ENCODE measurements at regions not wholly inside any gene's neighbourhood (a gene's known extent, or its start where the extent isn't known, plus 50 kb on each side); places are given as distances from the start of the nearest gene placed in this dataset.

DNA sequence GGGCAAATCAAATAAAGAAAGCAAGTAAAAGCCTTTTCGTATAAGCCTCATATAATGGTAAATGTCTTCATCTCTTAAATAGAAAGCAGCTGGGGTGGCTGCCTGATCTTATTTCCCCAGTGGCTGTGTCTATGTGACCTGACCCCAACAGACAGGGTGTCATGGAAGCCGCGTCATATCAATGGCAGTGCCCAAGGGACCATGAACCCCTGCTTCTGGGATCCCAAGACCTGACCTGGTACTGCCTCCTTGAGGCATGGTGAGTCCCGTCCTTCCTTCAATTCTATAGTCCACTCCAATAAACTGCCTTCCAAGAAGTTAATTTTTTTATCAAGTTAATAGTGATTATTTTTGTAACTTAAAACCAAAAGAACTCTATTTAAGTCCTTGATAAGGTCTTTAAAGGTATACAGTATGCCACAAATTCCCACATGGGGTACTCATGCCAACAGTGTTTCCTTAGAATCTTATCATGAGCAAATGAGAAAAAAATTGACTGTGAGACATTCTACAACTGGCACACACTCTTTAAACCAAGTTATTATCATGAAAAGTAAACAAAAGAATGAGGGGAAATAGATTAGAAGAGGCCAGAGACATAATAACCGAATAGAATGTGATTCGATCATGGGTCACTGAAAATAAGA, 104.6 kb downstream of the ADSS2 start (continued):
- TF ChIP-seq, protein P1, sequence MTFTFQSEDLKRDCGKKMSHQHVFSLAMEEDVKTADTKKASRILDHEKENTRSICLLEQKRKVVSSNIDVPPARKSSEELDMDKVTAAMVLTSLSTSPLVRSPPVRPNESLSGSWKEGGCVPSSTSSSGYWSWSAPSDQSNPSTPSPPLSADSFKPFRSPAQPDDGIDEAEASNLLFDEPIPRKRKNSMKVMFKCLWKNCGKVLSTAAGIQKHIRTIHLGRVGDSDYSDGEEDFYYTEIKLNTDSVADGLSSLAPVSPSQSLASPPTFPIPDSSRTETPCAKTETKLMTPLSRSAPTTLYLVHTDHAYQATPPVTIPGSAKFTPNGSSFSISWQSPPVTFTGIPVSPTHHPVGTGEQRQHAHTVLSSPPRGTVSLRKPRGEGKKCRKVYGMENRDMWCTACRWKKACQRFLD (tag by site-specific recombination; IDR thresholded peaks at IDR 0.05): no peak
- TF ChIP-seq ZNF658 (tag by site-specific recombination; IDR thresholded peaks at IDR 0.05) (no peak), ZEB2 (tag by site-specific recombination; IDR thresholded peaks at IDR 0.05) (0 out of 2 replicates have a peak, but pooled peaks have one; percentile 6), ZNF561 (tag by site-specific recombination; IDR thresholded peaks at IDR 0.05; ENCODE audit: borderline replicate concordance) (peak; percentile 31; the same call in 1 of the 2 replicates), ZNF24 (tag by site-specific recombination; IDR thresholded peaks at IDR 0.05) (no peak), ZFP69B (tag by site-specific recombination; IDR thresholded peaks at IDR 0.05) (no peak), ZNF350 (tag by site-specific recombination; IDR thresholded peaks at IDR 0.05) (no peak), KLF1 (tag by site-specific recombination; IDR thresholded peaks at IDR 0.05) (no peak)
- TF ChIP-seq, protein P2, sequence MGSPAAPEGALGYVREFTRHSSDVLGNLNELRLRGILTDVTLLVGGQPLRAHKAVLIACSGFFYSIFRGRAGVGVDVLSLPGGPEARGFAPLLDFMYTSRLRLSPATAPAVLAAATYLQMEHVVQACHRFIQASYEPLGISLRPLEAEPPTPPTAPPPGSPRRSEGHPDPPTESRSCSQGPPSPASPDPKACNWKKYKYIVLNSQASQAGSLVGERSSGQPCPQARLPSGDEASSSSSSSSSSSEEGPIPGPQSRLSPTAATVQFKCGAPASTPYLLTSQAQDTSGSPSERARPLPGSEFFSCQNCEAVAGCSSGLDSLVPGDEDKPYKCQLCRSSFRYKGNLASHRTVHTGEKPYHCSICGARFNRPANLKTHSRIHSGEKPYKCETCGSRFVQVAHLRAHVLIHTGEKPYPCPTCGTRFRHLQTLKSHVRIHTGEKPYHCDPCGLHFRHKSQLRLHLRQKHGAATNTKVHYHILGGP (tag by site-specific recombination; IDR thresholded peaks at IDR 0.05): no peak
- TF ChIP-seq, protein P3, sequence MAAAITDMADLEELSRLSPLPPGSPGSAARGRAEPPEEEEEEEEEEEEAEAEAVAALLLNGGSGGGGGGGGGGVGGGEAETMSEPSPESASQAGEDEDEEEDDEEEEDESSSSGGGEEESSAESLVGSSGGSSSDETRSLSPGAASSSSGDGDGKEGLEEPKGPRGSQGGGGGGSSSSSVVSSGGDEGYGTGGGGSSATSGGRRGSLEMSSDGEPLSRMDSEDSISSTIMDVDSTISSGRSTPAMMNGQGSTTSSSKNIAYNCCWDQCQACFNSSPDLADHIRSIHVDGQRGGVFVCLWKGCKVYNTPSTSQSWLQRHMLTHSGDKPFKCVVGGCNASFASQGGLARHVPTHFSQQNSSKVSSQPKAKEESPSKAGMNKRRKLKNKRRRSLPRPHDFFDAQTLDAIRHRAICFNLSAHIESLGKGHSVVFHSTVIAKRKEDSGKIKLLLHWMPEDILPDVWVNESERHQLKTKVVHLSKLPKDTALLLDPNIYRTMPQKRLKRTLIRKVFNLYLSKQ (tag by site-specific recombination; IDR thresholded peaks at IDR 0.05; ENCODE audit: borderline replicate concordance): no peak

DNA sequence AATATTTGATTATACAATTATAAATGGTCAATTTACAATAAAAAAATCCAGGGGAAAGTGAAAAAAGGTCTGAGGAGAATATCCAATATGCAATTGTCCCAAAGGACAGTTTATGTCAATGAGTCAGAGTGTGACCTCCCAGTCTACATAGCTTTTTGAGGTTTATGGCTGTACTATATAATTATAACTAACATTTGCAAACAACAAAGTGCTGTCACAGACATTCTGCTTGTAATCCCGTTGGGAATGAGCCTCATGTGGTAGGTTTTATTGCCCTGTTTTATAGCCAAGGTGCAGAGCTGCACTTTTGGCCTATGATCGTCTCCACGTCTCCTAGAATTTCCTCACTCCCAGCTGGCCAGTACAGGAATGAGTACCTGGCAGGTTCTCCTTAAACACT, 103.8 kb downstream of the ADSS2 start:
- POLR2A ChIA-PET: no interaction called here
- no peak overlapping the region for H3K4me3 ChIP-seq (ENCODE audit: low read depth, low read length)
- peaks cover 14% of the 10 kb centered on the region for H3K4me1 ChIP-seq (ENCODE audit: control insufficient read depth, insufficient read depth, low read length)
- no peaks in the 10 kb centered on the region for H3K9me3 ChIP-seq (ENCODE audit: control insufficient read depth, insufficient read depth, low read depth, low read length)
- no peak overlapping the region for H3K27ac ChIP-seq (ENCODE audit: extremely low read depth, low read depth, low read length)
- CTCF ChIA-PET: interaction anchor here (0.5 kb wide), 1 partner anchor 392 kb away, joined by 3 read pairs; no protein-coding TSS in a partner anchor
- H3K36me3 ChIP-seq (ENCODE audit: control insufficient read depth in 2 of 2, insufficient read depth in 1 of 2, low read length in 2 of 2): no peaks in the 10 kb centered on the region
- peak; percentile 90 for TF ChIP-seq KLF8 (tag by site-specific recombination; IDR thresholded peaks at IDR 0.05)
- TF ChIP-seq IKZF3 (tag by site-specific recombination; IDR thresholded peaks at IDR 0.05): peak; percentile 86
- TF ChIP-seq ZNF561 (tag by site-specific recombination; IDR thresholded peaks at IDR 0.05; ENCODE audit: borderline replicate concordance): peak; percentile 79
- TF ChIP-seq, protein P4, sequence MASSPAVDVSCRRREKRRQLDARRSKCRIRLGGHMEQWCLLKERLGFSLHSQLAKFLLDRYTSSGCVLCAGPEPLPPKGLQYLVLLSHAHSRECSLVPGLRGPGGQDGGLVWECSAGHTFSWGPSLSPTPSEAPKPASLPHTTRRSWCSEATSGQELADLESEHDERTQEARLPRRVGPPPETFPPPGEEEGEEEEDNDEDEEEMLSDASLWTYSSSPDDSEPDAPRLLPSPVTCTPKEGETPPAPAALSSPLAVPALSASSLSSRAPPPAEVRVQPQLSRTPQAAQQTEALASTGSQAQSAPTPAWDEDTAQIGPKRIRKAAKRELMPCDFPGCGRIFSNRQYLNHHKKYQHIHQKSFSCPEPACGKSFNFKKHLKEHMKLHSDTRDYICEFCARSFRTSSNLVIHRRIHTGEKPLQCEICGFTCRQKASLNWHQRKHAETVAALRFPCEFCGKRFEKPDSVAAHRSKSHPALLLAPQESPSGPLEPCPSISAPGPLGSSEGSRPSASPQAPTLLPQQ (tag by site-specific recombination; IDR thresholded peaks at IDR 0.05): peak; percentile 42; the same call in 1 of the 2 replicates
- TF ChIP-seq ZNF366 (tag by site-specific recombination; conservative IDR thresholded peaks at IDR 0.05): peak; percentile 61; the same call in 1 of the 2 replicates
- peak; percentile 77 for TF ChIP-seq GLIS1 (tag by site-specific recombination; IDR thresholded peaks at IDR 0.05)
- TF ChIP-seq, protein P5, sequence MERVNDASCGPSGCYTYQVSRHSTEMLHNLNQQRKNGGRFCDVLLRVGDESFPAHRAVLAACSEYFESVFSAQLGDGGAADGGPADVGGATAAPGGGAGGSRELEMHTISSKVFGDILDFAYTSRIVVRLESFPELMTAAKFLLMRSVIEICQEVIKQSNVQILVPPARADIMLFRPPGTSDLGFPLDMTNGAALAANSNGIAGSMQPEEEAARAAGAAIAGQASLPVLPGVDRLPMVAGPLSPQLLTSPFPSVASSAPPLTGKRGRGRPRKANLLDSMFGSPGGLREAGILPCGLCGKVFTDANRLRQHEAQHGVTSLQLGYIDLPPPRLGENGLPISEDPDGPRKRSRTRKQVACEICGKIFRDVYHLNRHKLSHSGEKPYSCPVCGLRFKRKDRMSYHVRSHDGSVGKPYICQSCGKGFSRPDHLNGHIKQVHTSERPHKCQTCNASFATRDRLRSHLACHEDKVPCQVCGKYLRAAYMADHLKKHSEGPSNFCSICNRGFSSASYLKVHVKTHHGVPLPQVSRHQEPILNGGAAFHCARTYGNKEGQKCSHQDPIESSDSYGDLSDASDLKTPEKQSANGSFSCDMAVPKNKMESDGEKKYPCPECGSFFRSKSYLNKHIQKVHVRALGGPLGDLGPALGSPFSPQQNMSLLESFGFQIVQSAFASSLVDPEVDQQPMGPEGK (tag by site-specific recombination; IDR thresholded peaks at IDR 0.05): peak; percentile 66
- TF ChIP-seq ZNF184 (tag by site-specific recombination; IDR thresholded peaks at IDR 0.05): peak; percentile 88
- TF ChIP-seq ZBTB1 (tag by site-specific recombination; IDR thresholded peaks at IDR 0.05): peak; percentile 78; the same call in 1 of the 2 replicates
- TF ChIP-seq ZSCAN23 (tag by site-specific recombination; IDR thresholded peaks at IDR 0.05): 0 out of 2 replicates have a peak, but pooled peaks have one; percentile 58
- peak; percentile 64; the same call in 1 of the 2 replicates for TF ChIP-seq ZNF10 (tag by site-specific recombination; IDR thresholded peaks at IDR 0.05)
- TF ChIP-seq, protein P6, sequence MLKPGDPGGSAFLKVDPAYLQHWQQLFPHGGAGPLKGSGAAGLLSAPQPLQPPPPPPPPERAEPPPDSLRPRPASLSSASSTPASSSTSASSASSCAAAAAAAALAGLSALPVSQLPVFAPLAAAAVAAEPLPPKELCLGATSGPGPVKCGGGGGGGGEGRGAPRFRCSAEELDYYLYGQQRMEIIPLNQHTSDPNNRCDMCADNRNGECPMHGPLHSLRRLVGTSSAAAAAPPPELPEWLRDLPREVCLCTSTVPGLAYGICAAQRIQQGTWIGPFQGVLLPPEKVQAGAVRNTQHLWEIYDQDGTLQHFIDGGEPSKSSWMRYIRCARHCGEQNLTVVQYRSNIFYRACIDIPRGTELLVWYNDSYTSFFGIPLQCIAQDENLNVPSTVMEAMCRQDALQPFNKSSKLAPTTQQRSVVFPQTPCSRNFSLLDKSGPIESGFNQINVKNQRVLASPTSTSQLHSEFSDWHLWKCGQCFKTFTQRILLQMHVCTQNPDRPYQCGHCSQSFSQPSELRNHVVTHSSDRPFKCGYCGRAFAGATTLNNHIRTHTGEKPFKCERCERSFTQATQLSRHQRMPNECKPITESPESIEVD (tag by site-specific recombination; IDR thresholded peaks at IDR 0.05): peak; percentile 99
- TF ChIP-seq GFI1B (tag by site-specific recombination; IDR thresholded peaks at IDR 0.05): peak; percentile 58; the same call in 1 of the 2 replicates
- no peak for TF ChIP-seq ZNF202 (tag by site-specific recombination; IDR thresholded peaks at IDR 0.05; ENCODE audit: borderline replicate concordance)
- peak; percentile 64; the same call in 1 of the 2 replicates for TF ChIP-seq ZFP69B (tag by site-specific recombination; IDR thresholded peaks at IDR 0.05)
- TF ChIP-seq ZNF19 (tag by site-specific recombination; IDR thresholded peaks at IDR 0.05; ENCODE audit: low read depth): no peak
- TF ChIP-seq, protein P7, sequence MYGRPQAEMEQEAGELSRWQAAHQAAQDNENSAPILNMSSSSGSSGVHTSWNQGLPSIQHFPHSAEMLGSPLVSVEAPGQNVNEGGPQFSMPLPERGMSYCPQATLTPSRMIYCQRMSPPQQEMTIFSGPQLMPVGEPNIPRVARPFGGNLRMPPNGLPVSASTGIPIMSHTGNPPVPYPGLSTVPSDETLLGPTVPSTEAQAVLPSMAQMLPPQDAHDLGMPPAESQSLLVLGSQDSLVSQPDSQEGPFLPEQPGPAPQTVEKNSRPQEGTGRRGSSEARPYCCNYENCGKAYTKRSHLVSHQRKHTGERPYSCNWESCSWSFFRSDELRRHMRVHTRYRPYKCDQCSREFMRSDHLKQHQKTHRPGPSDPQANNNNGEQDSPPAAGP (tag by site-specific recombination; IDR thresholded peaks at IDR 0.05): peak; percentile 30; the same call in 1 of the 2 replicates
- TF ChIP-seq ZNF324 (tag by site-specific recombination; IDR thresholded peaks at IDR 0.05): peak; percentile 88
